ENCODE measurements at regions not wholly inside any gene's neighbourhood (a gene's known extent, or its start where the extent isn't known, plus 50 kb on each side); places are given as distances from the start of the nearest gene placed in this dataset.
A peak's percentile ranks its signal among the peaks of the same experiment; 100 is the strongest.

DNA sequence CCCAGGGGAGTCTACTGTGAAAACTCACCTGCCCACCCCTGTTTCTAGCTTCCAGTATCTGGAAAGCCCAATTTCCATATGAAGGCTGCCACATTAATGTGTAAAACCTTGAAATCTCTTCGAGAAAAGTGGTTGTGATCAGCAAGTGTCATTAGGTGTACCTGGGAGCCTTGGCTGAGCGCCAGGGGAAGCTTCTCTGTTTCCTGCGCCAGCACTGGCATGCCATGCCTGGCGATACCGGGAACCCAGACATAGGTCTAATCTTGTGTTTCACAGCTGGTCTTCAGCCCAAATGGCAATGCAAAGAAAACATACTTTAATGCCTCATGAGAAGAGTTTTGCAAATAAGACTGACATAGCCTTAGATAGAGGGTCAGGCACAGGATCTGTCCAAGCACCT lies 101.6 kb downstream of the TENT4A start:
- DNase-seq: no peak
- TF ChIP-seq, protein P1, sequence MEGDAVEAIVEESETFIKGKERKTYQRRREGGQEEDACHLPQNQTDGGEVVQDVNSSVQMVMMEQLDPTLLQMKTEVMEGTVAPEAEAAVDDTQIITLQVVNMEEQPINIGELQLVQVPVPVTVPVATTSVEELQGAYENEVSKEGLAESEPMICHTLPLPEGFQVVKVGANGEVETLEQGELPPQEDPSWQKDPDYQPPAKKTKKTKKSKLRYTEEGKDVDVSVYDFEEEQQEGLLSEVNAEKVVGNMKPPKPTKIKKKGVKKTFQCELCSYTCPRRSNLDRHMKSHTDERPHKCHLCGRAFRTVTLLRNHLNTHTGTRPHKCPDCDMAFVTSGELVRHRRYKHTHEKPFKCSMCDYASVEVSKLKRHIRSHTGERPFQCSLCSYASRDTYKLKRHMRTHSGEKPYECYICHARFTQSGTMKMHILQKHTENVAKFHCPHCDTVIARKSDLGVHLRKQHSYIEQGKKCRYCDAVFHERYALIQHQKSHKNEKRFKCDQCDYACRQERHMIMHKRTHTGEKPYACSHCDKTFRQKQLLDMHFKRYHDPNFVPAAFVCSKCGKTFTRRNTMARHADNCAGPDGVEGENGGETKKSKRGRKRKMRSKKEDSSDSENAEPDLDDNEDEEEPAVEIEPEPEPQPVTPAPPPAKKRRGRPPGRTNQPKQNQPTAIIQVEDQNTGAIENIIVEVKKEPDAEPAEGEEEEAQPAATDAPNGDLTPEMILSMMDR (IDR thresholded peaks at IDR 0.05; ENCODE audit: low read depth, low read length, missing control alignments): no peak
- Histone ChIP-seq H3K36me3 (replicated peaks) (no peaks in the 10 kb centered on the region), H3K4me3 (ENCODE audit: low read depth, low read length) (no peak overlapping the region), H3K27ac (no peak overlapping the region), H3K27me3 (replicated peaks) (no peaks in the 10 kb centered on the region)
- in situ Hi-C loops (cut with HindIII; ENCODE audit: low pct_ligation_motif_present, low sequenced_read_pairs): no loop called here

DNA sequence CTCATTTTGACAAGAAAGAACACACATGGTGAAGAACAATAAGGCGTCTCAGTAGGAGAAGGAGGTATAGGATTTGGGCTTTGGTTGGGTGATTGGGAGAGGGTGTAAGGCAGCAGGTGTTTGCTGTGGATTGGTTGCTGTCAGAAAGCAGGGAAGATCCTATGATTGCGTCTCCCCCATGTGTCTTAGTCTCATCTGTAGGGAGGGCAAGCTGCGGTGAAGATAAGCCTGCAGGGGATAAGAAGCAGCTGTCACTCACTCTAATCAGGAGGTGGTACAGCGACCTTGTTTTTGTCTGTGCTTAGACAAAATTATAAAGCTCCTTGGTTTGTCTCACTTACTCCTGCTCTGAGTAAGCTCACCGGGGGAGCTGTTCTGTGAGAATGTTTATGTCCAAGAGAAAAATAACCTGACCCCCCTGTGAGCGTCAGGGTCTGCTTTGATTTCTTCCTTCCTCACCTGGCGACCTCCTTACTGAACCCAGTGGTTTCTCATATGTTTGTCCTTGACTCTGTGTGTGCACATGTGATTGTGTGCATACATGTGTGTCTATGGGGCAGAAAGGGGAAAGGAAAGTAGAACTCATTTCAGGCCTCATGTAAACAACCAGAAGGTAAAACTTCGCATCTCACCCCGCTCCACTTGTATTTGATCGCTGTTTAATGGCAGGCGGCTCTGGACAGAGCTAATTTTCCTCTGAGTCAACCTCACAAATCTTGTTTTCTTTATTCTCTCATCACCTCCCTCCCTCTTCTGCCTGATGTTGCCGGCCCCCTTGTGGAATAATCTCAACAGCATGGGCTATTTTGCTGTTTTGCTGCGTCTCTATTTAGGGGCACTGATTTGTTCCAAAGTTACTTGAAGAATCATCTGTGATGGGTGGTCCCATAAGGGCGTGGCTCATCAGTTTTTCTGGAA lies 105.6 kb downstream of the TENT4A start:
- Histone ChIP-seq H3K36me3 (replicated peaks) (no peaks in the 10 kb centered on the region), H3K27ac (no peak overlapping the region), H3K4me3 (ENCODE audit: low read depth, low read length) (no peak overlapping the region), H3K27me3 (replicated peaks) (no peaks in the 10 kb centered on the region)
- in situ Hi-C loops (cut with HindIII; ENCODE audit: low pct_ligation_motif_present, low sequenced_read_pairs): no loop called here
- DNase-seq: no peak
- TF ChIP-seq, protein P1 (IDR thresholded peaks at IDR 0.05; ENCODE audit: low read depth, low read length, missing control alignments): no peak

DNA sequence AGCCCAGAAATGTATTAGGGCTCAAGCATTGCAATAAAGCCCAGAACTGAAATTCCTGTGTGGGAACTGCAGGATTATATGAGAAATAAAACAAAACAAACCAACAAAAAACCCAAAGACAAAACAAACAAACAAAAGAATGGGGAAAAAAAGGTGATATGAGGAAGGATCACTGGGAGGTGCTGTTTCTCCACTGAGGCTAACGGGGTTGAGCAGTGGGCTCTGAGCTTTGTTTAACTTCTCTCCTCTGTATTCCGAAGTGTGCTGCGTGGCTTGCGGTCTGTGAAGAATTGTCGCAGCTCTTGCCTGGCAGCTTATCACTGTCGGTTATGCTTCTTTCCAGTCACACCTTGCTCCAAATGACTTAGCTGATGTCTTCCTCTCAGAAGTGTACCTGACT lies 106.3 kb downstream of the TENT4A start:
- TF ChIP-seq, protein P1 (IDR thresholded peaks at IDR 0.05; ENCODE audit: low read depth, low read length, missing control alignments): no peak
- no peaks in the 10 kb centered on the region for H3K27me3 ChIP-seq (replicated peaks)

DNA sequence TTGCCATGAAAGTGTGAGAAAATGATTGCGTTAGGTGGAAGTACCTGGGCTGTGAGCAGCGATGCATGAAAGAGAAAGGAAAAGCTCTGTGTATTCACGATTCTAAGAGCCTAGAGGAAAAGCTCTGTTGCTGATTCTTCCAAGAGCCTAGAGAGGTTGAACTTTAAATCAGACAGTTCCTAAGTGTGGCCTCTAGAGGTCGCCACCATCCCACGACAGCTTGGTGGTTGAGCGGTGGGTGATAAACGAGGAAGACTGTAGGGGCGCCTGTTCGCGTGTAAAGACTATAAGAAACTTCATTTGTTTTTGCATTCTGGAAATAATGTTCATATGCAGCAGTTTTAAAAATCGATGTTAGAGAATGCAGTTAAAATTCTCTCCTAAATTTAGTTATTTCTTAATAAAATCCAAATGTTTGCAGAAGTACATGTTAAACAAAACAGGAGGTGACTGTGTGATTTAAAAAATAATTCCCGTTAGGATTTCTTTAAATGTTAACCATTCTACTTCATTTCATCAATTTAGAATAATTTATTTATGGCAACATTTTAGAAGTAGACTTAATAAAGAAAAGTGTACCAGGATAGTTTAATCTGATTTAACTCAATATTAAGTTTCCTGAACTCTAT lies 107.7 kb downstream of the TENT4A start:
- no peaks in the 10 kb centered on the region for H3K27me3 ChIP-seq (replicated peaks)
- TF ChIP-seq, protein P1 (IDR thresholded peaks at IDR 0.05; ENCODE audit: low read depth, low read length, missing control alignments): peak; percentile 69
- no peak overlapping the region for H3K27ac ChIP-seq
- DNase-seq: no peak
- in situ Hi-C loops (cut with HindIII; ENCODE audit: low pct_ligation_motif_present, low sequenced_read_pairs): no loop called here
- no peaks in the 10 kb centered on the region for H3K36me3 ChIP-seq (replicated peaks)
- H3K4me3 ChIP-seq (ENCODE audit: low read depth, low read length): no peak overlapping the region

More for the DNA sequence above, 106.3 kb downstream of the TENT4A start:
- in situ Hi-C loops (cut with HindIII; ENCODE audit: low pct_ligation_motif_present, low sequenced_read_pairs): no loop called here
- DNase-seq: no peak
- H3K4me3 ChIP-seq (ENCODE audit: low read depth, low read length): no peak overlapping the region
- H3K27ac ChIP-seq: no peak overlapping the region
- no peaks in the 10 kb centered on the region for H3K36me3 ChIP-seq (replicated peaks)

DNA sequence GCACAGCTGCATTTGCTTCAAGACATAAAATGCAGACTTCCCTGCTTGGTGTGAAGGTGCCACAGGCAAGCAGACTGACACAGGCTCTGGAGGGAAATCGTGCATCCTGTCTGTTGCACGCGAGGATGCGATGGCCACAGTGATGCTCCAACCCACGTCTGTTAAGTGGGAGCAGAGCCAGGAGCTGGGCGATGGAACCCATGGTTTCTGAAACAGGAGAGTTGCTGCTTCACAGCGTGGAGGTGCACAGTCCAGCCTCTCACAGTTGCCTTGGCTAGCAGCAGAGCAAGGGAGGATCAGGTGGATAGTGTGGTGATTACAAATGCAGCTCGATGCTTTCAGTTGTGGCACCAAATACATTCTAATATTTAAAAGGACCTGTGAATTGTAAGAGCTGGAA lies 108.8 kb downstream of the TENT4A start:
- in situ Hi-C loops (cut with HindIII; ENCODE audit: low pct_ligation_motif_present, low sequenced_read_pairs): no loop called here
- TF ChIP-seq, protein P1 (IDR thresholded peaks at IDR 0.05; ENCODE audit: low read depth, low read length, missing control alignments): no peak
- Histone ChIP-seq H3K27me3 (replicated peaks) (no peaks in the 10 kb centered on the region), H3K36me3 (replicated peaks) (no peaks in the 10 kb centered on the region), H3K27ac (no peak overlapping the region), H3K4me3 (ENCODE audit: low read depth, low read length) (no peak overlapping the region)
- DNase-seq: no peak
